ENCODE measurements at regions not wholly inside any gene's neighbourhood (a gene's known extent, or its start where the extent isn't known, plus 50 kb on each side); places are given as distances from the start of the nearest gene placed in this dataset.

- no peak for DNase-seq
Observed at GRCh38 chr2:39515273-39515896, 78.3 kb upstream of the MAP4K3 start.

GRCh38 chr2:39515897-39516346 is 78.8 kb upstream of the MAP4K3 start:
- DNase-seq, result no peak

GRCh38 chr2:39516347-39517101 is 79.4 kb upstream of the MAP4K3 start:
- no peak for DNase-seq

- no peak for DNase-seq
Observed at GRCh38 chr2:39517102-39517436, 80.0 kb upstream of the MAP4K3 start.

GRCh38 chr2:39517622-39518021 is 80.5 kb upstream of the MAP4K3 start:
- DNase-seq, result no peak

GRCh38 chr2:39519886-39520285 is 82.8 kb upstream of the MAP4K3 start:
- DNase-seq, result no peak

GRCh38 chr2:39521876-39522517 is 84.9 kb upstream of the MAP4K3 start:
- no peak for DNase-seq

GRCh38 chr2:39522518-39522877 is 85.4 kb upstream of the MAP4K3 start:
- no peak for DNase-seq

- DNase-seq, result no peak
Observed at GRCh38 chr2:39523308-39524044, 86.4 kb upstream of the MAP4K3 start.

GRCh38 chr2:39524061-39524460 is 87.0 kb upstream of the MAP4K3 start:
- DNase-seq, result no peak

- no peak for DNase-seq
Observed at GRCh38 chr2:39524756-39525635, 87.9 kb upstream of the MAP4K3 start.

- DNase-seq, result no peak
Observed at GRCh38 chr2:39525636-39526412, 88.7 kb upstream of the MAP4K3 start.

- DNase-seq, result no peak
Observed at GRCh38 chr2:39528701-39529100, 91.6 kb upstream of the MAP4K3 start.

- DNase-seq, result no peak
Observed at GRCh38 chr2:39529836-39530235, 92.8 kb upstream of the MAP4K3 start.

- no peak for DNase-seq
Observed at GRCh38 chr2:39530411-39530866, 93.4 kb upstream of the MAP4K3 start.

- no peak for DNase-seq
Observed at GRCh38 chr2:39531220-39531777, 94.2 kb upstream of the MAP4K3 start.

GRCh38 chr2:39532933-39533332 is 95.8 kb upstream of the MAP4K3 start:
- DNase-seq, result no peak

- DNase-seq, result no peak
Observed at GRCh38 chr2:39534095-39534711, 97.1 kb upstream of the MAP4K3 start.

- no peak for DNase-seq
Observed at GRCh38 chr2:39535636-39536185, 98.6 kb upstream of the MAP4K3 start.

GRCh38 chr2:39537150-39537549 is 100.1 kb upstream of the MAP4K3 start:
- no peak for DNase-seq

GRCh38 chr2:39538718-39539117 is 101.6 kb upstream of the MAP4K3 start:
- no peak for DNase-seq

All from Kasumi-1 (cell line).